GM23338 (cell line): ENCODE measurements at regions not wholly inside any gene's neighbourhood (a gene's known extent, or its start where the extent isn't known, plus 50 kb on each side); places are given as distances from the start of the nearest gene placed in this dataset.

ENCODE experiments used
- ATAC-seq: fragments of 200-7000 bp; cut with Tn5 transposase; 3 replicates; pipeline ENCODE4 v1.9.1; 2020
- DNase-seq: peaks from one replicate; pipeline ENCODE4 v3.0.0-alpha.2; 2015; ENCODE audit warnings: low spot score
- H2AFZ ChIP-seq: fragments of 200-600 bp; sonication (generic); 2 replicates; pipeline ENCODE4 v1.8.0; 2016; ENCODE audit warnings: antibody characterized with exemption, mild to moderate bottlenecking, moderate library complexity
- H3F3A ChIP-seq: fragments of 200-600 bp; sonication (generic); replicated peaks from 2 replicates; pipeline ENCODE4 v1.8.0; 2017; ENCODE audit warnings: antibody characterized with exemption, mixed run types, low read depth
- H3K27ac ChIP-seq: fragments of 200-600 bp; sonication (generic); 2 replicates; pipeline ENCODE4 v1.6.1; 2016; ENCODE audit warnings: low read depth
- H3K27me3 ChIP-seq: fragments of 200-600 bp; sonication (generic); 2 replicates; pipeline ENCODE4 v1.8.0; 2016; ENCODE audit warnings: mild to moderate bottlenecking, mixed run types, moderate library complexity; ENCODE audit not compliant: insufficient read depth
- H3K36me3 ChIP-seq: fragments of 200-600 bp; sonication (generic); 2 replicates; pipeline ENCODE4 v1.8.0; 2016; ENCODE audit warnings: mild to moderate bottlenecking; ENCODE audit not compliant: insufficient read depth
- H3K4me1 ChIP-seq: fragments of 200-600 bp; sonication (generic); 2 replicates; pipeline ENCODE4 v1.8.0; 2016; ENCODE audit warnings: mild to moderate bottlenecking, moderate library complexity; ENCODE audit not compliant: insufficient read depth
- H3K4me2 ChIP-seq: fragments of 200-600 bp; sonication (generic); 2 replicates; pipeline ENCODE4 v1.7.1; 2017; ENCODE audit warnings: mixed run types
- H3K4me3 ChIP-seq: fragments of 200-600 bp; sonication (generic); 2 replicates; pipeline ENCODE4 v1.6.1; 2016; ENCODE audit warnings: mixed run types
- H3K79me2 ChIP-seq: fragments of 200-600 bp; sonication (generic); replicated peaks from 2 replicates; pipeline ENCODE4 v1.8.0; 2017; ENCODE audit warnings: mild to moderate bottlenecking; ENCODE audit not compliant: insufficient read depth
- H3K9me2 ChIP-seq: fragments of 200-600 bp; sonication (generic); 2 replicates; pipeline ENCODE4 v1.8.0; 2017; ENCODE audit not compliant: insufficient read depth
- H4K20me1 ChIP-seq: fragments of 200-600 bp; sonication (generic); replicated peaks from 2 replicates; pipeline ENCODE4 v1.8.0; 2017; ENCODE audit warnings: mild to moderate bottlenecking; ENCODE audit not compliant: insufficient read depth
- H3K27ac Mint-ChIP-seq: 2 replicates; pipeline ENCODE4 v1.8.0; 2020; ENCODE audit warnings: inconsistent platforms, mild to moderate bottlenecking, moderate library complexity, mixed read lengths
- H3K27me3 Mint-ChIP-seq: 3 replicates; pipeline ENCODE4 v1.8.0; 2022; ENCODE audit warnings: low read depth, mild to moderate bottlenecking, moderate library complexity, mixed read lengths, inconsistent platforms; ENCODE audit not compliant: insufficient read depth, poor library complexity
- H3K36me3 Mint-ChIP-seq: 3 replicates; pipeline ENCODE4 v1.8.0; 2021; ENCODE audit warnings: low read depth, mild to moderate bottlenecking, inconsistent platforms, moderate library complexity, mixed read lengths
- H3K4me1 Mint-ChIP-seq: 3 replicates; pipeline ENCODE4 v1.8.0; 2020; ENCODE audit warnings: mild to moderate bottlenecking, inconsistent platforms, mixed read lengths
- H3K4me3 Mint-ChIP-seq: 3 replicates; pipeline ENCODE4 v1.8.0; 2021; ENCODE audit warnings: moderate library complexity, mild to moderate bottlenecking, inconsistent platforms, mixed read lengths
- H3K9me3 Mint-ChIP-seq: 3 replicates; pipeline ENCODE4 v1.8.0; 2020; ENCODE audit warnings: moderate library complexity, mild to moderate bottlenecking, inconsistent platforms, mixed read lengths
- CTCF ChIP-seq, 2 experiments: fragments of 200-600 bp in 1 of 2; sonication (generic) in 1 of 2; conservative IDR thresholded peaks; 2 replicates each; pipeline versions ENCODE4 v1.5.1 to v1.6.1; 2016 to 2017; ENCODE audit warnings: antibody characterized with exemption in 2 of 2, low read depth in 2 of 2, mild to moderate bottlenecking in 2 of 2, moderate library complexity in 1 of 2
- ETS1 ChIP-seq: IDR thresholded peaks from 2 replicates; pipeline ENCODE4 v1.6.1; 2016; ENCODE audit warnings: antibody characterized with exemption
- EZH2 ChIP-seq: fragments of 200-600 bp; sonication (generic); IDR thresholded peaks from one replicate; pipeline ENCODE4 v1.8.0; 2017; ENCODE audit warnings: antibody characterized with exemption, mild to moderate bottlenecking, low read depth; ENCODE audit not compliant: unreplicated experiment
- JUNB ChIP-seq: IDR thresholded peaks from one replicate; pipeline ENCODE4 v1.6.1; 2016; ENCODE audit warnings: antibody characterized with exemption; ENCODE audit not compliant: unreplicated experiment
- NANOG ChIP-seq: IDR thresholded peaks from 2 replicates; pipeline ENCODE4 v1.6.1; 2016; ENCODE audit warnings: antibody characterized with exemption, borderline replicate concordance
- POLR2AphosphoS5 ChIP-seq: IDR thresholded peaks from 2 replicates; pipeline ENCODE4 v1.6.1; 2016; ENCODE audit warnings: antibody characterized with exemption, low read depth
- REST ChIP-seq: IDR thresholded peaks from one replicate; pipeline ENCODE4 v1.6.1; 2018; ENCODE audit warnings: antibody characterized with exemption; ENCODE audit not compliant: unreplicated experiment
- STAT1 ChIP-seq: IDR thresholded peaks from one replicate; pipeline ENCODE4 v1.6.1; 2016; ENCODE audit warnings: antibody characterized with exemption; ENCODE audit not compliant: unreplicated experiment
- ZNF114 ChIP-seq: fragments of 250-450 bp; sonication (Bioruptor Pico); IDR thresholded peaks from 2 replicates; pipeline ENCODE4 v1.5.0; 2020; ENCODE audit warnings: mild to moderate bottlenecking, moderate library complexity
- ZNF331 ChIP-seq: fragments of 250-450 bp; sonication (Bioruptor Pico); IDR thresholded peaks from 2 replicates; pipeline ENCODE4 v1.5.0; 2020; ENCODE audit warnings: low read depth, mild to moderate bottlenecking, moderate library complexity
- ZNF462 ChIP-seq: fragments of 250-450 bp; sonication (Bioruptor Pico); IDR thresholded peaks from 2 replicates; pipeline ENCODE4 v1.5.0; 2020; ENCODE audit warnings: mild to moderate bottlenecking, moderate library complexity

- Histone ChIP-seq H3F3A (no peaks in the 10 kb centered on the region), H4K20me1 (no peaks in the 10 kb centered on the region), H3K79me2 (no peaks in the 10 kb centered on the region), H3K27me3 (no peaks in the 10 kb centered on the region), H3K4me3 (no peak overlapping the region), H3K9me2 (no peaks in the 10 kb centered on the region), H3K36me3 (peaks cover 3% of the 10 kb centered on the region; the same call in 1 of the 2 replicates), H3K27ac (no peak overlapping the region), H3K4me1 (no peaks in the 10 kb centered on the region), H2AFZ (no peak overlapping the region), H3K4me2 (no peak overlapping the region)
- ATAC-seq (no peak), DNase-seq (no peak)
- Mint-ChIP-seq H3K36me3 (peaks cover 10% of the 10 kb centered on the region; the same call in 2 of the 3 replicates), H3K4me3 (no peak overlapping the region), H3K27ac (no peak overlapping the region), H3K9me3 (peaks cover 84% of the 10 kb centered on the region), H3K27me3 (no peaks in the 10 kb centered on the region), H3K4me1 (no peaks in the 10 kb centered on the region)
- TF ChIP-seq NANOG (no peak), CTCF (conservative IDR thresholded peaks at IDR 0.05; ENCODE audit: low read depth in 2 of 2) (no peak), STAT1 (no peak), ETS1 (no peak), REST (no peak), ZNF331 (CRISPR knock-in tag) (no peak), ZNF114 (CRISPR knock-in tag) (no peak), EZH2 (no peak), POLR2AphosphoS5 (no peak), ZNF462 (CRISPR knock-in tag) (no peak), JUNB (no peak)
These were observed 240.7 kb downstream of the DCDC2C start for GRCh38 chr2:3944071-3944470.
